AG04450 (cell line): ENCODE measurements at regions not wholly inside any gene's neighbourhood (a gene's known extent, or its start where the extent isn't known, plus 50 kb on each side); places are given as distances from the start of the nearest gene placed in this dataset.

Experiments used
- CTCF ChIA-PET: fragments of 300-600, 350-600 bp; formaldehyde crosslinking; extraction: SDS; loops from one replicate; lab custom pipeline; 2022; ENCODE audit warnings: antibody characterized with exemption, inconsistent platforms; lab: Charles Lee
- POLR2A ChIA-PET: fragments of 350-600 bp; formaldehyde crosslinking; extraction: SDS; loops from one replicate; lab custom pipeline; 2021; ENCODE audit warnings: antibody characterized with exemption, inconsistent platforms; lab: Yijun Ruan, JAX
- DNase-seq: peaks from one replicate; pipeline ENCODE4 v3.0.0-alpha.2; 2011; ENCODE audit warnings: low read depth, low spot score
- H3K27ac ChIP-seq: one replicate; pipeline ENCODE4 v1.5.1; 2012; ENCODE audit warnings: low read depth, low read length, control low read depth
- H3K27me3 ChIP-seq: one replicate; pipeline ENCODE4 v1.6.0; 2012; ENCODE audit warnings: low read length; ENCODE audit not compliant: control insufficient read depth, insufficient read depth
- H3K4me3 ChIP-seq: 2 replicates; pipeline ENCODE4 v1.5.1; 2011; ENCODE audit warnings: mild to moderate bottlenecking, low read depth, low read length, control low read depth
- H3K9me3 ChIP-seq: 2 replicates; pipeline ENCODE4 v1.5.1; 2012; ENCODE audit warnings: low read length; ENCODE audit not compliant: control insufficient read depth, insufficient read depth
- CTCF ChIP-seq: IDR thresholded peaks from 2 replicates; pipeline ENCODE4 v1.5.1; 2011; ENCODE audit warnings: low read depth, low read length, control low read depth, inconsistent platforms

GRCh38 chr4:59881632-59882031 lies 1318.5 kb upstream of the ADGRL3 start:
- no peak for DNase-seq
- Histone ChIP-seq H3K27ac (no peak overlapping the region), H3K9me3 (peaks cover 11% of the 10 kb centered on the region), H3K27me3 (no peaks in the 10 kb centered on the region), H3K4me3 (no peak overlapping the region)
- CTCF ChIA-PET: no interaction called here
- no peak for TF ChIP-seq CTCF
- POLR2A ChIA-PET: no interaction called here

GRCh38 chr4:59904331-59904730 lies 1295.8 kb upstream of the ADGRL3 start:
- no peak for TF ChIP-seq CTCF
- Histone ChIP-seq H3K27ac (no peak overlapping the region), H3K27me3 (no peaks in the 10 kb centered on the region), H3K4me3 (no peak overlapping the region), H3K9me3 (no peaks in the 10 kb centered on the region; the same call in 1 of the 2 replicates)
- POLR2A ChIA-PET: no interaction called here
- no peak for DNase-seq
- CTCF ChIA-PET: no interaction called here

- H3K9me3 ChIP-seq: peaks cover 8% of the 10 kb centered on the region; the same call in 1 of the 2 replicates
- TF ChIP-seq CTCF: no peak
- CTCF ChIA-PET: no interaction called here
These were observed 1279.7 kb upstream of the ADGRL3 start for GRCh38 chr4:59920416-59920815.

GRCh38 chr4:59925290-59925689 lies 1274.8 kb upstream of the ADGRL3 start:
- DNase-seq: no peak
- Histone ChIP-seq H3K27ac (no peak overlapping the region), H3K9me3 (peaks cover 21% of the 10 kb centered on the region; the same call in 1 of the 2 replicates), H3K4me3 (no peak overlapping the region), H3K27me3 (no peaks in the 10 kb centered on the region)
- CTCF ChIA-PET: no interaction called here
- no peak for TF ChIP-seq CTCF
- POLR2A ChIA-PET: no interaction called here

More at GRCh38 chr4:59920416-59920815, 1279.7 kb upstream of the ADGRL3 start:
- POLR2A ChIA-PET: no interaction called here
- H3K27me3 ChIP-seq: no peaks in the 10 kb centered on the region
- no peak overlapping the region for H3K4me3 ChIP-seq
- DNase-seq: no peak
- no peak overlapping the region for H3K27ac ChIP-seq

- no peak for TF ChIP-seq CTCF
- POLR2A ChIA-PET: no interaction called here
- H3K27me3 ChIP-seq: no peaks in the 10 kb centered on the region
- DNase-seq: no peak
- H3K27ac ChIP-seq: no peak overlapping the region
- no peaks in the 10 kb centered on the region for H3K9me3 ChIP-seq
- CTCF ChIA-PET: no interaction called here
- H3K4me3 ChIP-seq: no peak overlapping the region
These were observed 1263.6 kb upstream of the ADGRL3 start for GRCh38 chr4:59936566-59936965.
